ENCODE measurements at regions not wholly inside any gene's neighbourhood (a gene's known extent, or its start where the extent isn't known, plus 50 kb on each side); places are given as distances from the start of the nearest gene placed in this dataset.

DNA sequence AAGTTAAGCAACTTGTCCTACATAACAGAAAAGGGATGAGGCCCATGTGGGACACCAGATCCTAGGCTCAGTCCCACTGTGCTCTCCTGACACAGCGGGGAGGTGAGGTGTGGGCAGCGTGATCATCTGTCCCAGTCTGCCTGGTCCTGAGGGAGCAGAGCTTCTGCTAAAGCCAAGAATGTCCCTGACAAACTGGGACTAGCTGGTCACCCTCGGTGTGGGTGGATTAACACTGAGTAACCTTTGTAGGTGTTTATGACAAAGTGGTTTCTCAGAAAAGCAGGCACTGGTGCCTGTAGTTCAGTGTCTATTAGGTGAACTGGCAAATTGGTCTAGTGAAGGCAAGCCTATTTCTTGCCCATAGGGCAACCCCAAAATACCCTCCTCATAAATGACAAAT lies 127.8 kb upstream of the HABP2 start:
- no peak for TF ChIP-seq GATA2 (IDR thresholded peaks at IDR 0.05; ENCODE audit: low read depth, low read length)
- TF ChIP-seq GATA3 (IDR thresholded peaks at IDR 0.05; ENCODE audit: low read depth, low read length), result no peak

DNA sequence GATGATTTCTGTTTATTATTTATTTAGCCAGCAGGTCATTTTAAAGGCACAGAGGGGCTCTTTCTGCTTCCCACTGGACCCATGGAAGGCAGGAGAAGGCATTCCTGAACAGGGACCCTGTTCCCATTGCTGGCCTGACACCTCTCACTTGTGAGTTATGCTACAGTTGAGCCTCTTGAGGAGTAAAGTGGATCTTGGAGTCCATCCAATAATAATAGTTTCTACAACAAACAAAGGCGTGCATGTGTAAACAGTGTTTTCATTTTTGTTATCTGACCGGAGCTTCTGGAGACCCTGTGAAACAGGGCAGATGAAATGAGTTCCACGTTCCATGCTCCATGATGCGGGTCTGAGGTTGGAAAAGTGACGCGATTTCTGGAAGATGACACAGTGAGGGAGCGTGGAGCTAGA lies 127.3 kb upstream of the HABP2 start:
- TF ChIP-seq GATA2 (IDR thresholded peaks at IDR 0.05; ENCODE audit: low read depth, low read length), result no peak
- TF ChIP-seq GATA3 (IDR thresholded peaks at IDR 0.05; ENCODE audit: low read depth, low read length), result no peak

DNA sequence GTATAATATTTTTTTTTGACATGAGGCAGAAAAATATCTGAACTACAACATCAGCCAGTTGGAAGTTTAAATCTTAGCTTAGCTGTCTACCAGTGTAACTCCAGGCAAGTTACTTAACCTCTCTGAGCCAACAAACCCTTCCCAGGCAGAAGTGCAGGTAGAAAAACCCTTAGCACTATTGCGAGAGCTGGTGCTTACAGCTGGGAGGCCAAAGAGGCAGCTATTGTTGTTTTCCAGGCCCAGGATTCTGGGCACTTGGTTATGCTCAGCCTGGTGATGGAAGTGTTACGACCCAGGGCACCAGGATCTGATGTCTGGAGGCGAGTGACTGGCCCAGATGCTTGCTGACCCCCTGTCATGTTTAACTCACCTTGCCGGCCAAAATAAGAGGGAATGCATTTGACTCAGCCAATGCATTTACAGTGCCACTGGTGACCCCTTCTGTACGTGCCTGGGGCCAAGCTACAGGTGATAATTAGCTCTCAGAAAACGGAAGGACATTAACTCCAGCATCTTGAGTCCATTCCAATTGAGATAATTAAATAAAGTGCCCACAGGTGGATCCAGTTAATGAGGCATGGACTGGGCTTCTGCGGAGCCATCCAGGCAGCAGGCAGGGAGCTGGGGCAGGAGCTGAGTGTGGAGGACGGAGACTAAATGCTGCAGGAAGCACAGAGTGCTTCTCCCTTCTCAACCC lies 126.5 kb upstream of the HABP2 start:
- TF ChIP-seq GATA2 (IDR thresholded peaks at IDR 0.05; ENCODE audit: low read depth, low read length) (no peak), GATA3 (IDR thresholded peaks at IDR 0.05; ENCODE audit: low read depth, low read length) (no peak)

DNA sequence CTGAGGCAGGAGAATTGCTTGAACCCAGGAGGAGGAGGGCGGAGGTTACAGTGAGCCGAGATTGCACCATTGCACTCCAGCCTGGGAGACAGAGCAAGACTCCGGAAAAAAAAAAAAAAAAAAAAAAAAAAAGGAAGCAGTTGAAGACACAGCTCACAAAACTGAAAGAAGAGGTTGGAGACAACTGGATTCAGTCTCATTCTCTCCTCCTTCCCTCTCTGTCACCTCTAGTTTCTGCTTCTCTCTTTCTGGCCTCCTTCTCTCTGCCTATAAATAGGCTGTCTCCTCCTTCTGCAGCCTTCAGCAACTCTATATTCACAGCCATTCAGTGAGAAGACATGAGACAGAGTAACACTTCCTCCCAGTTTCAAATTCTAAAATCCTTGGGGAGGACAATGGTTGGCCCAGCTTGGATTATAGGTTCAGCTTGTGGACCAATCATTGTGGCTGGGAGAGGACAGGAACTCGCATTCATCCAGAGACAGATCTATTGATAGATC lies 125.6 kb upstream of the HABP2 start:
- TF ChIP-seq GATA2 (IDR thresholded peaks at IDR 0.05; ENCODE audit: low read depth, low read length) (no peak), GATA3 (IDR thresholded peaks at IDR 0.05; ENCODE audit: low read depth, low read length) (no peak)

DNA sequence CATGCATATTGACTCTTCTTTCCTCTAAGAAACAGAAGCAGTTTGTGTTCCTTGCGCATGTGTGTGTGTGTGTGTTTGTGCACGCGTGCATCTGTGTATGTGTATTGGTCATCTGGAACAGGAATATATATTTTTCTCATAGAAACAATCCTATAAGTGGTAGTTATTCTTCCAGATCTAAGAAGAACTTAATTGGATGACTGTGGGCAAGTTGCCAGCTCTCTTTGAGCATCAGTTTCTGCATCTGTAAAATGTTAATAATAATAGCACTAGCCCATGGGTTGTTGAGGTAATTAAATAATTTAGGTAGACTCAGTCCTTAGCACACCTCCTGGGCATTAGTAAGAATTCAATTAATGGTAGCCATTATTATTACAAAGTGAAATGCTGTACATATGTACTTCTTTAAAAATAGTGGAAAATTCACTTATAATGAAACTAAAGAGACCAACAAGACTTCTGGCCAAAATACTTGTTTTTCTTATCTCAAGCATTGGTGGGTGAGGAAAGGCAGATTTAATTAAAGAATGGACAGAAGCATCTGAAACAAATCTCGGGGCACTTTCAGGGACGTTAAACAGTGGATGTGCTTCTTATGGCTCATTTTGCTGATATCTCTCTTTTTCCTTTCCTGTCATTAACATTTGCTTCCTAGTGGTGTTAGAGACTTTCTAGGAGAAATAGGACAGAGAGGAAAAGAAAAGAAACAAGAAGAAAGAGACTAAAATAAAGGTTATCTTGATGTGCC lies 124.9 kb upstream of the HABP2 start:
- no peak for TF ChIP-seq GATA2 (IDR thresholded peaks at IDR 0.05; ENCODE audit: low read depth, low read length)
- no peak for TF ChIP-seq GATA3 (IDR thresholded peaks at IDR 0.05; ENCODE audit: low read depth, low read length)

DNA sequence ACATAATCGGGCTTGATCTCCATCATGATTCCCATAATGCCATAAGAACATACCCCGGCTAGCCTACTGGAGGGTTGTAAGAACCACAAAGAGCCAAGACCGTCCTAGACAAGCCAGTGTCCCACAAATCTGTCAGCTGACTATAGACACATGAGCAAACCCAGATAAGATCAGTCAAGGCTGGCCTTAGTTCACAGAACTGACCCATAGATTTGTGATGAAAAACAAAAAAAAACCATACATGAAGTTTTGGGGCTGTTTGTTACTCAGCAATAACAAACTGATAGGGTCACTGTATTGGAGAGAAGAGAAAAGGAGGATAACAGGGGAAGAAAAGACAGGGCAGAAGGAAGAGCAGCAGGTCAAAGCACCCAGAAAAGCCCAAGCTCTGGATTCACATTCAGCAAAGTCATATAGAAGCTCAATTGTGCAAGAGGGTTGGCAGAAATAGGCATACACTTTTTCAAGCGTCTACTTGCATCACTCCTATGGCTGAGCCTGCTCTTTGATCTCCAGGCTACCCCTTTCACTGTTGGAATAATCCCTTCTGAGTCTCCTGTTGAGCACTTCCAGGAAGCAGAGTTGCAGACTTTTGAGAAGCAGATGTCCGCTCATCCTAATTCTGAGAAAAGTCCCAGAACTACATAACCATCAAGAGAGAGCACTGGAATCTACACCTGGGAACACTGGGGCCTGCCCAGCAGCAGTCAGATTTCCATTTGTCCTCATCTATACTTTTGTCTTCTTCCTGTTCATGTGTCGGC lies 122.0 kb upstream of the HABP2 start:
- TF ChIP-seq GATA2 (IDR thresholded peaks at IDR 0.05; ENCODE audit: low read depth, low read length), result no peak
- no peak for TF ChIP-seq GATA3 (IDR thresholded peaks at IDR 0.05; ENCODE audit: low read depth, low read length)

DNA sequence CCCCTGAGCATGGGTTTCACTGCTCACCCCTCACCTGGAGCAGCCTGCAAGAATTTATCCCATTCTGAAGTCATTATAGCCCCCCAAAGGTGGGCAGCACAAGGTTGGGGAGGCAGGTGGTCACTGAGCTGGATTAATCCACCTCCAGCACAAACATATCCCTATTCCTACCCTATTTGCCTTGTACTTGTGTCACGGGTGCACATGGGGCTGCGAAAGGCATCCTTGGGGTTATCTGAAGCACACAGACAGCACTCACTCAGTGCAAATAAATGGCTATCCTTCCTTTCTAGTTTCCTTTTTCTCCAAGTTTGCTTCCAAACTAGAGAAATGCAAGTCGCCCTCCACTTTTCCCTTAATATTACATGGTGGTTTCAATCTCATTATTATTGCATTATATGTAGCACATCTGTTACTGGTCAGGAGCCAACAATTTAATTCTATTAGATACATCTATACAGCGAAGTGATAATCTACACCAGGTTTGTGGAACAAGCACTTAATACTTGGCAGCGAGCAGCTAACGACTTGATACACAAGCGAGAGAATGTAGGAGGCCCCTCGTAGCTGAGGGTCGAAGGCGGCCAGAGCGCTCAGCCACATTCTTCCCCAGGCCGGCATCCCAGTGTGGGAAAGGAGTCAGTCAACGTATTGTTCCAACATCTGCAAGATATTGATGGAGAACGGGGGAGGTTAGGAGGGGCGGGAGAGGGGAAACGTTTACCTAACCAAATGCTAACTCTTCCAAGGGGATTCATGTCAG lies 121.3 kb upstream of the HABP2 start:
- TF ChIP-seq GATA2 (IDR thresholded peaks at IDR 0.05; ENCODE audit: low read depth, low read length), result no peak
- no peak for TF ChIP-seq GATA3 (IDR thresholded peaks at IDR 0.05; ENCODE audit: low read depth, low read length)

DNA sequence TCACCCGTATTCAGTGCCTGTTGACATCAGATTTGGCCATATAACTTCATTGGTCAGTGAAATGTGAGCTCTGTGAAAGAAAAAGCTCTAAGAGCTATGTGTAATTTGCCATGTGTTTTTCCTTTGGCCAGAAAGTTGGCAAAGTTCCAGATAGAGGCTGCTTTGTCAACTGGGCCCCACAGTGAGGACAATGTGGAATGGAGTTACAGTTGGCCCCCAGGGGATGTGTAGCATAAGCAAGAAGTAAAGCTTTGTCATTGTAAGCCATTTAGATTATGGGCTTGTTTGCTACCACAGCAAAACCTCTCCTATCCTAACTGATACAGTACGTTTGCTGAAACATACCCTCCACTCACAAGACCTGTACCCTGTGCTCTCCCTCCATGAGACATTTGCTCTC lies 119.1 kb upstream of the HABP2 start:
- TF ChIP-seq GATA3 (IDR thresholded peaks at IDR 0.05; ENCODE audit: low read depth, low read length), result no peak
- no peak for TF ChIP-seq GATA2 (IDR thresholded peaks at IDR 0.05; ENCODE audit: low read depth, low read length)

DNA sequence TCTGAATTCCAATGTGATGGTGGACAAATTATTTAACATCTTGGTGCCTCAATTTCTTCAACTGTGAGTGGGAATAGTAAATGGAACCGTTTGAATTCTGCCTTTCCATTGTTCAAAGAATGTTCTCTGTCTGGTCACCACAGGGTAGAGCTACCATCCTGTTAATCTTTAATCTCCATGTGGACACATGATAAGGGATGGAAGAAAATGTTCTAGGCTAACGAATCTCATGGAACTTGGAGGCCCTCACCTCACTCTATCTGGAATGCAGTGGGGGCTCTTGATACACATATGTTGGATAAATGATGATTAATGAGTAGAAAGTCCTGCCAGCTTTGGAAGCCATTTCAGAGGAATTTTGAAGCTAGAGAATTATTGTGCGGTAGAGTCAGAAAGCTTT lies 118.5 kb upstream of the HABP2 start:
- no peak for TF ChIP-seq GATA3 (IDR thresholded peaks at IDR 0.05; ENCODE audit: low read depth, low read length)
- no peak for TF ChIP-seq GATA2 (IDR thresholded peaks at IDR 0.05; ENCODE audit: low read depth, low read length)

DNA sequence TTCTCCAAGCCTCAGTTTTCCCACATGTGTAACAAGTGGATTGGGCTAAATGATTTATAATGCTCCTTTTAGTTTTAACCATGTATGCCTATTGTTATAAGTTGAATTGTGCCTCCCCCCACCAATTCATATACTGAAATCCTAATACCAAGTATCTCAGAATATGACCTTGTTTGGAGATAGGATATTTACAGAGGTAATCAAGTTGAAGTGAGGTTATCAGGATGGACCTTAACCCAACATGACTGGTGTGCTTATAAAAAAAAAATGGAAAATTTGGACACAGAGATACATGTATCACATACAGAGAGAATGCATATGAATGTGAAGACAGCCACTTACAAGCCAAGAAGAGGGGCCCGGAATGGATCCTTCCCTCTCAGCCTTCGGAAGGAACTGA lies 117.9 kb upstream of the HABP2 start:
- no peak for TF ChIP-seq GATA2 (IDR thresholded peaks at IDR 0.05; ENCODE audit: low read depth, low read length)
- no peak for TF ChIP-seq GATA3 (IDR thresholded peaks at IDR 0.05; ENCODE audit: low read depth, low read length)

DNA sequence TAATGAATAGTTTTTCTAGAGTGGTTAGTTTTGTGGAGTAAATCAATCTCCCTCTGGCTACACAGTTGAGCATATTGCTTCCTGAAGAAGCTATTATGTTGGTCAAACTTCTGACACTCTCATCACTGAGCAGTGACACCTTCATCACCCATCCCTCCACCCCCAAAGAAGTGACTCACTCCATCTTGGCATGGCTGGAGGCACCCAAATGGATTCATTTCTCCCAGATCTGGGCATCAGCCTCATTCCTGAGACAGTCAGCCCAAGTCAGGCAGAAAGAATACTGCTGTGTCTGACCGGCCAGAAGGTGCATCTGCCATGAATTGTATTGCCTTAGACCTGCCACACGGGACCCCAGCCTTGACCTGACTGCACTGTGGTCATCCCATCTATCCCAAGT lies 117.0 kb upstream of the HABP2 start:
- TF ChIP-seq GATA3 (IDR thresholded peaks at IDR 0.05; ENCODE audit: low read depth, low read length) (no peak), GATA2 (IDR thresholded peaks at IDR 0.05; ENCODE audit: low read depth, low read length) (no peak)

DNA sequence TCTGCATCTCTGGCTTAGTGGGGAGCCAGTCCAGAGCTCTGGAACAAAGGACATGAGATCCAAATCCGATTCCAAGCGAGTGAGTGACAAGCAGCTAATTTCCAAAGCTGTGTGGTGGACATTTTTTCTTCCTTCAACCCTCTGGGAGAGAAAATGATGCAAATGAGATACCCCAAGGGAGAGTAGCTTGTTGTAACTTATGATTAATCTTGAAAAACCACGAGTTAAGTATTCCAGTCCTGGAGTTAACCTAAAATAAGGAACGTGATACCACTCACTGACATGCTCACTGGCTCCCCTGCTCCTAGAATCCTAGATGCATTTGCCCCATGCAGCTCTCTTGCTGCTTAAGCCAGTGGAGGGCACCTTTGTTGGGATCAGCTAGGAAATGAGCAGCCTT lies 116.0 kb upstream of the HABP2 start:
- no peak for TF ChIP-seq GATA3 (IDR thresholded peaks at IDR 0.05; ENCODE audit: low read depth, low read length)
- TF ChIP-seq GATA2 (IDR thresholded peaks at IDR 0.05; ENCODE audit: low read depth, low read length), result no peak

DNA sequence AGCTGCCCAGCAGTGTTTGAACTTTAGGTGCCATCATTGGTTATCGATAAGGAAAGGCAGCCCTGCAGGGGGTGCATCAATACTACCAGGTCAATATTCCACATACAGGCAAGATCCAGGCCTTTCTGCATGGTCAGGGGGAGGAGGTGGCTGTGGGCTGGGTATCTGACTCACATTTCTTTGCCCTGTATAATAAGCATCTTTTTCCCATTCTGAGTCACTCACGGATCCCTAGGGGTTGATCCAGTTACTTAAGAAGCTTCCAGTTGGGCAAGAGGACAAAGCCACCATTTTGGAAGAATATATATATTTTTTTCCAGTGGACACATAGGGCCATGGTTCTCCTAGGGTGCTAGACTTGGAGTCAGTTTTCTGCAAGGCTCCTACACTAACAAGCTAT lies 114.2 kb upstream of the HABP2 start:
- TF ChIP-seq GATA3 (IDR thresholded peaks at IDR 0.05; ENCODE audit: low read depth, low read length), result no peak
- TF ChIP-seq GATA2 (IDR thresholded peaks at IDR 0.05; ENCODE audit: low read depth, low read length), result no peak

DNA sequence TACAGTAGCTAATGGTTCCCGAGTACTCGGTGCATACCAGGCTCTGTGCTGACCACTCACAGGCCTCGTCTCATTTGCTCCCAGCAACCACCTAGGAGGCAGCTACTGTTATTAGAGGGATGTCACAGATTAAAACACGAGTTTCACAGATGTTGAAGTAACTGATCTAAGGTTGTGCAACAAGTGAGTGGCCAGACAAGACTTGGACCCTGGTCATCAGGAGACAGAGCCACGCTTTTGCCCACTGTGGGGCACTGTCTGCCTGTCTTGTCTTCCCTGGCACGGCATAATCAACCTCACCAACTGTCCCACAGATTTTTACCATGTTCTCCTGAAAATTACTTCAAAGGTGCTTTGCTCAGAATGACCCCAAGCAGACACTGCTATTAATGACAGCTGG lies 111.6 kb upstream of the HABP2 start:
- TF ChIP-seq GATA3 (IDR thresholded peaks at IDR 0.05; ENCODE audit: low read depth, low read length) (no peak), GATA2 (IDR thresholded peaks at IDR 0.05; ENCODE audit: low read depth, low read length) (no peak)
